ENCODE measurements at regions not wholly inside any gene's neighbourhood (a gene's known extent, or its start where the extent isn't known, plus 50 kb on each side); places are given as distances from the start of the nearest gene placed in this dataset.

GRCh38 chr17:79542718-79543117 lies 68.1 kb downstream of the RBFOX3 start:
- H3K4me2 ChIP-seq (ENCODE audit: low read depth, low read length, poor library complexity, severe bottlenecking), result no peak overlapping the region
- H3K9me2 ChIP-seq (replicated peaks; ENCODE audit: insufficient read depth, low read length), result no peaks in the 10 kb centered on the region
- no peaks in the 10 kb centered on the region for H3K36me3 ChIP-seq (ENCODE audit: low read length)
- H3K4me3 ChIP-seq (ENCODE audit: insufficient read depth, low read length, poor library complexity, severe bottlenecking), result no peak overlapping the region
- no peak overlapping the region for H3K27ac ChIP-seq (ENCODE audit: low read depth, low read length)
- TF ChIP-seq CTCF (IDR thresholded peaks at IDR 0.05; ENCODE audit: insufficient read depth, low read length, poor library complexity, severe bottlenecking) (no peak), EZH2phosphoT487 (conservative IDR thresholded peaks at IDR 0.05; ENCODE audit: low read length) (no peak)
- no peak overlapping the region for H3K9ac ChIP-seq (ENCODE audit: low read length)
- no peaks in the 10 kb centered on the region for H3K9me3 ChIP-seq (ENCODE audit: insufficient read depth, low read length)
- H3K79me2 ChIP-seq (ENCODE audit: insufficient read depth, low read length), result no peaks in the 10 kb centered on the region
- no peaks in the 10 kb centered on the region for H3K27me3 ChIP-seq (ENCODE audit: low read length)
- no peak overlapping the region for H2AFZ ChIP-seq (ENCODE audit: low read depth, low read length, severe bottlenecking)
- no peaks in the 10 kb centered on the region for H3F3A ChIP-seq (ENCODE audit: insufficient read depth)
- H4K20me1 ChIP-seq (ENCODE audit: low read depth, low read length), result no peaks in the 10 kb centered on the region

DNA sequence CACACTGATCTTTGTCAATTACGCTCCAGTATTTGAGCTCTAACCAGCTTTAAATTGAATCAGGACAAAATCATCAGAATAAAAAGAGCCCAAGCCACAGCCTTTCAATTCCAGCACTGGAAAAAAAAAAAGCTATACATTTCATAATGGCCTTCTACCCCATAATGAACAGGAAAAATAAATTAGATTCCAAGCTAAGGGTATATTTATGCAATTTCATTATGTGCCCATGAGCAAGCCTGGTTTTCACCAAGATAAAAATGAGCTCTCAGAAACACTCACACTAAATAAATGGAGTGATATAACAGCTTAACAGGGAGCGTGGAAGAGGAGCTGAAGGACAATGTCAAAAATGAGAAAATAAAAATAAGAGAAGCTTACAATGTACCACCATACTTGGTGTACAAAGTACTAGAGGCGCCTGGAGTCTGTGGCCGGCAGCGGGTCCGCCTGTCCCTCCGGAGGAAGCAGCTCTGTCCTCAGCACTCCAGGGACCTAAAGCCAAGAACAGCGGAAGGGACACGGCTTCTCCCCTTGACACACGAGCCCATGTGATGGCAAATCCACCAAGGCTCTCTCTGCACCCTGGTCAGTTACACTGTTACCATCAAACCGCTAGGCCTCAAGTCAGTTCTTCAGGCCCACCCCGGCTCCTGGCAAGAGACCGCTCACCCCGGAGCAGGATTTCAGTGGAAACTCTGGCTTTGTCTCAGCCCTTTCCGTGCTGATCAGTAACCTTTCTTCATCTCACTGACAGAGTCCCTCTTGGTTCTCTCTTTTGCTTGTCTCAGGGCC lies 69.6 kb downstream of the RBFOX3 start:
- no peak overlapping the region for H3K4me2 ChIP-seq (ENCODE audit: low read depth, low read length, poor library complexity, severe bottlenecking)
- H3K4me3 ChIP-seq (ENCODE audit: insufficient read depth, low read length, poor library complexity, severe bottlenecking), result no peak overlapping the region
- no peak overlapping the region for H3K9ac ChIP-seq (ENCODE audit: low read length)
- H3K36me3 ChIP-seq (ENCODE audit: low read length), result no peaks in the 10 kb centered on the region
- H3K27me3 ChIP-seq (ENCODE audit: low read length), result no peaks in the 10 kb centered on the region
- no peak overlapping the region for H2AFZ ChIP-seq (ENCODE audit: low read depth, low read length, severe bottlenecking)
- no peaks in the 10 kb centered on the region for H3K9me3 ChIP-seq (ENCODE audit: insufficient read depth, low read length)
- no peaks in the 10 kb centered on the region for H3F3A ChIP-seq (ENCODE audit: insufficient read depth)
- no peak overlapping the region for H3K27ac ChIP-seq (ENCODE audit: low read depth, low read length)
- no peak for TF ChIP-seq CTCF (IDR thresholded peaks at IDR 0.05; ENCODE audit: insufficient read depth, low read length, poor library complexity, severe bottlenecking)
- no peak for TF ChIP-seq EZH2phosphoT487 (conservative IDR thresholded peaks at IDR 0.05; ENCODE audit: low read length)
- no peaks in the 10 kb centered on the region for H3K9me2 ChIP-seq (replicated peaks; ENCODE audit: insufficient read depth, low read length)
- H3K79me2 ChIP-seq (ENCODE audit: insufficient read depth, low read length), result no peaks in the 10 kb centered on the region
- H4K20me1 ChIP-seq (ENCODE audit: low read depth, low read length), result no peaks in the 10 kb centered on the region

- H3K79me2 ChIP-seq (ENCODE audit: insufficient read depth, low read length), result no peaks in the 10 kb centered on the region
- H3K36me3 ChIP-seq (ENCODE audit: low read length), result no peaks in the 10 kb centered on the region
- no peaks in the 10 kb centered on the region for H3F3A ChIP-seq (ENCODE audit: insufficient read depth)
- H3K9me3 ChIP-seq (ENCODE audit: insufficient read depth, low read length), result no peaks in the 10 kb centered on the region
- H3K4me2 ChIP-seq (ENCODE audit: low read depth, low read length, poor library complexity, severe bottlenecking), result no peak overlapping the region
- TF ChIP-seq EZH2phosphoT487 (conservative IDR thresholded peaks at IDR 0.05; ENCODE audit: low read length) (no peak), CTCF (IDR thresholded peaks at IDR 0.05; ENCODE audit: insufficient read depth, low read length, poor library complexity, severe bottlenecking) (no peak)
- no peak overlapping the region for H3K27ac ChIP-seq (ENCODE audit: low read depth, low read length)
- H3K9ac ChIP-seq (ENCODE audit: low read length), result no peak overlapping the region
- no peak overlapping the region for H2AFZ ChIP-seq (ENCODE audit: low read depth, low read length, severe bottlenecking)
- no peak overlapping the region for H3K4me3 ChIP-seq (ENCODE audit: insufficient read depth, low read length, poor library complexity, severe bottlenecking)
- H4K20me1 ChIP-seq (ENCODE audit: low read depth, low read length), result no peaks in the 10 kb centered on the region
- H3K9me2 ChIP-seq (replicated peaks; ENCODE audit: insufficient read depth, low read length), result no peaks in the 10 kb centered on the region
- no peaks in the 10 kb centered on the region for H3K27me3 ChIP-seq (ENCODE audit: low read length)
Measured at GRCh38 chr17:79539944-79540705, 70.7 kb downstream of the RBFOX3 start.

Measured in SU-DHL-6 (cell line).